ENCODE measurements at regions not wholly inside any gene's neighbourhood (a gene's known extent, or its start where the extent isn't known, plus 50 kb on each side); places are given as distances from the start of the nearest gene placed in this dataset.

DNA sequence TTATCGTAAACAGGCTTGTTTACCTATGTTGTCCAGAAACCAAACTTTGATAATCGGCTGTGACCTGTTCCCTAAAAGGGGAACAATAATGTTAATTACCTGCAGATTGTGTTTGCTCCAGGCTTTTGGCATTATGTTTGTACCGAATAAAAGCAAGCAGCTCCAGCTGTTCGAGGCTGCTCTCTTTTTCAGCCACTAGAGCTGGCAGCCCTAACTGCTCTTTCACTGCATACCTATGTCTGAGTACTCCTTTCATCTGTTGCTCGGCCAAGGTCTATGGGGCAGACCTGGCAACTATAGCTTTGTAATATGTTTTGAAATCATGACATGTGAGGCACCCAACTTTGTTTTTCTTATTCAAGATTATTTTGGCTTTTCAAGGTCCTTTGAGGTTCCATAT is 77.8 kb upstream of the EHBP1 start:
- Histone ChIP-seq H2AK9ac (replicated peaks; ENCODE audit: low read depth, low read length, poor library complexity) (no peak overlapping the region), H3K9me3 (ENCODE audit: control insufficient read depth, insufficient read depth, low read length) (no peaks in the 10 kb centered on the region; the same call in 1 of the 2 replicates), H3K14ac (replicated peaks; ENCODE audit: low read depth, low read length) (no peak overlapping the region), H3K9me1 (ENCODE audit: insufficient read depth, low read length) (no peaks in the 10 kb centered on the region), H3K36me3 (ENCODE audit: control insufficient read depth, insufficient read depth, low read length) (no peaks in the 10 kb centered on the region), H2AK5ac (ENCODE audit: low read depth, low read length) (no peak overlapping the region), H4K5ac (ENCODE audit: low read depth, low read length) (no peak overlapping the region), H3K18ac (ENCODE audit: low read depth, low read length) (no peak overlapping the region), H3K27me3 (ENCODE audit: control insufficient read depth, insufficient read depth, low read length) (no peaks in the 10 kb centered on the region), H3K4me2 (ENCODE audit: low read depth, low read length) (no peak overlapping the region), H3K4ac (ENCODE audit: low read depth, low read length) (no peak overlapping the region), H2BK5ac (ENCODE audit: low read depth, low read length, poor library complexity, severe bottlenecking) (no peak overlapping the region), H3K27ac (ENCODE audit: insufficient read depth, low read length) (no peak overlapping the region), H3K23ac (ENCODE audit: low read depth, low read length) (no peak overlapping the region), H2AFZ (replicated peaks; ENCODE audit: low read length, poor library complexity) (no peak overlapping the region), H3K4me3 (ENCODE audit: insufficient read depth, low read depth, low read length) (no peak overlapping the region), H3K4me1 (ENCODE audit: control insufficient read depth, insufficient read depth, low read length) (no peaks in the 10 kb centered on the region), H2BK20ac (ENCODE audit: low read depth, low read length) (no peak overlapping the region), H2BK120ac (ENCODE audit: low read depth, low read length) (no peak overlapping the region), H4K91ac (ENCODE audit: insufficient read depth, low read depth, low read length) (no peak overlapping the region), H4K8ac (ENCODE audit: low read depth in 2 of 2, low read length in 2 of 2) (no peak overlapping the region), H3K79me1 (ENCODE audit: low read depth in 1 of 2, low read length in 2 of 2) (no peaks in the 10 kb centered on the region), H3K9ac (ENCODE audit: low read depth, low read length) (no peak overlapping the region), H4K20me1 (ENCODE audit: insufficient read depth, low read length) (no peaks in the 10 kb centered on the region), H3K56ac (ENCODE audit: extremely low read depth, insufficient read depth, low read length) (no peak overlapping the region), H2BK15ac (ENCODE audit: low read depth, low read length) (no peak overlapping the region)
- ChIA-PET CTCF (no interaction called here), POLR2A (ENCODE audit: unreplicated experiment) (no interaction called here)
- DNase-seq, result no peak
- in situ Hi-C loops (cut with MboI; ENCODE audit: low sequenced_read_pairs) (no loop called here), dilution Hi-C loops (cut with HindIII; ENCODE audit: low sequenced_read_pairs, unreplicated experiment) (no loop called here), intact Hi-C loops (cut with micrococcal nuclease) (no loop called here)
- no peak for TF ChIP-seq RCOR1 (IDR thresholded peaks at IDR 0.05; ENCODE audit: insufficient replicate concordance, low read length)
- no peak for TF ChIP-seq POLR2A (IDR thresholded peaks at IDR 0.05; ENCODE audit: low read depth, low read length)
- no peak for TF ChIP-seq RFX5 (IDR thresholded peaks at IDR 0.05; ENCODE audit: low read depth, low read length)
- TF ChIP-seq CEBPB (IDR thresholded peaks at IDR 0.05; ENCODE audit: low read depth, low read length), result no peak
- no peak for TF ChIP-seq CHD1 (IDR thresholded peaks at IDR 0.05; ENCODE audit: low read depth, low read length)
- no peak for TF ChIP-seq NFE2L2 (IDR thresholded peaks at IDR 0.05; ENCODE audit: low read depth, low read length)
- TF ChIP-seq FOS (IDR thresholded peaks at IDR 0.05; ENCODE audit: low read depth, low read length), result no peak
- TF ChIP-seq MXI1 (IDR thresholded peaks at IDR 0.05; ENCODE audit: borderline replicate concordance, low read depth, low read length), result no peak
- TF ChIP-seq, protein P1, sequence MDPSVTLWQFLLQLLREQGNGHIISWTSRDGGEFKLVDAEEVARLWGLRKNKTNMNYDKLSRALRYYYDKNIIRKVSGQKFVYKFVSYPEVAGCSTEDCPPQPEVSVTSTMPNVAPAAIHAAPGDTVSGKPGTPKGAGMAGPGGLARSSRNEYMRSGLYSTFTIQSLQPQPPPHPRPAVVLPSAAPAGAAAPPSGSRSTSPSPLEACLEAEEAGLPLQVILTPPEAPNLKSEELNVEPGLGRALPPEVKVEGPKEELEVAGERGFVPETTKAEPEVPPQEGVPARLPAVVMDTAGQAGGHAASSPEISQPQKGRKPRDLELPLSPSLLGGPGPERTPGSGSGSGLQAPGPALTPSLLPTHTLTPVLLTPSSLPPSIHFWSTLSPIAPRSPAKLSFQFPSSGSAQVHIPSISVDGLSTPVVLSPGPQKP (IDR thresholded peaks at IDR 0.05; ENCODE audit: borderline replicate concordance, low read depth, low read length), result no peak
- TF ChIP-seq, protein P2, sequence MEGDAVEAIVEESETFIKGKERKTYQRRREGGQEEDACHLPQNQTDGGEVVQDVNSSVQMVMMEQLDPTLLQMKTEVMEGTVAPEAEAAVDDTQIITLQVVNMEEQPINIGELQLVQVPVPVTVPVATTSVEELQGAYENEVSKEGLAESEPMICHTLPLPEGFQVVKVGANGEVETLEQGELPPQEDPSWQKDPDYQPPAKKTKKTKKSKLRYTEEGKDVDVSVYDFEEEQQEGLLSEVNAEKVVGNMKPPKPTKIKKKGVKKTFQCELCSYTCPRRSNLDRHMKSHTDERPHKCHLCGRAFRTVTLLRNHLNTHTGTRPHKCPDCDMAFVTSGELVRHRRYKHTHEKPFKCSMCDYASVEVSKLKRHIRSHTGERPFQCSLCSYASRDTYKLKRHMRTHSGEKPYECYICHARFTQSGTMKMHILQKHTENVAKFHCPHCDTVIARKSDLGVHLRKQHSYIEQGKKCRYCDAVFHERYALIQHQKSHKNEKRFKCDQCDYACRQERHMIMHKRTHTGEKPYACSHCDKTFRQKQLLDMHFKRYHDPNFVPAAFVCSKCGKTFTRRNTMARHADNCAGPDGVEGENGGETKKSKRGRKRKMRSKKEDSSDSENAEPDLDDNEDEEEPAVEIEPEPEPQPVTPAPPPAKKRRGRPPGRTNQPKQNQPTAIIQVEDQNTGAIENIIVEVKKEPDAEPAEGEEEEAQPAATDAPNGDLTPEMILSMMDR (conservative IDR thresholded peaks at IDR 0.05; ENCODE audit: low read depth, low read length), result no peak
- TF ChIP-seq, protein P3, sequence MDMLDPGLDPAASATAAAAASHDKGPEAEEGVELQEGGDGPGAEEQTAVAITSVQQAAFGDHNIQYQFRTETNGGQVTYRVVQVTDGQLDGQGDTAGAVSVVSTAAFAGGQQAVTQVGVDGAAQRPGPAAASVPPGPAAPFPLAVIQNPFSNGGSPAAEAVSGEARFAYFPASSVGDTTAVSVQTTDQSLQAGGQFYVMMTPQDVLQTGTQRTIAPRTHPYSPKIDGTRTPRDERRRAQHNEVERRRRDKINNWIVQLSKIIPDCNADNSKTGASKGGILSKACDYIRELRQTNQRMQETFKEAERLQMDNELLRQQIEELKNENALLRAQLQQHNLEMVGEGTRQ (IDR thresholded peaks at IDR 0.05; ENCODE audit: low read depth, low read length), result no peak
- ATAC-seq (ENCODE audit: low read depth), result no peak
- no CpG with 5 or more reads among the region's 5 CpGs for WGBS, 2 experiments (ENCODE audit: extremely low coverage in 2 of 2, insufficient read length in 1 of 2)
- no TSS peak for BruUV-seq (replicated peaks)

Data from IMR-90 (cell line).